ENCODE measurements at regions not wholly inside any gene's neighbourhood (a gene's known extent, or its start where the extent isn't known, plus 50 kb on each side); places are given as distances from the start of the nearest gene placed in this dataset.
A peak's percentile ranks its signal among the peaks of the same experiment; 100 is the strongest.

DNA sequence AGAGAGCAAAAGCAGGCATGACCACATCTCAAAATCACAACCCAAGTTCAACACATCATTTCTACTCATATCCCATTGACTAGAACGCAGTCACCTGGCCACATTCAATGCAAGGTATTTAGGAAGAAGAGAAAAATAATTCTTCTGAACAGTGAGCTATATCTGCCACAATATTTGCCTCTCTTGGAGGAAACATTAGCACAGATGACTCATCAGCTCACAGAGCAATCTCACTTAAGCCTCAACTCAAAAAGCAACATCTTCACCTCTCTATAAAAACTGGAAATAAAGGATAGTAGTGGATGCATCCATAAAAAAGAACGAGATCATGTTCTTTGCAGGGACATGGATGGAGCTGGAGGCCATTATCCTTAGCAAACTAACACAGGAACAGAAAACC, 143.9 kb upstream of the FMN2 start:
- no peak for DNase-seq (ENCODE audit: low read depth)
- TF ChIP-seq, protein P1, sequence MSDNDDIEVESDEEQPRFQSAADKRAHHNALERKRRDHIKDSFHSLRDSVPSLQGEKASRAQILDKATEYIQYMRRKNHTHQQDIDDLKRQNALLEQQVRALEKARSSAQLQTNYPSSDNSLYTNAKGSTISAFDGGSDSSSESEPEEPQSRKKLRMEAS (IDR thresholded peaks at IDR 0.05; ENCODE audit: low read depth, low read length) = no peak
- TF ChIP-seq, protein P2, sequence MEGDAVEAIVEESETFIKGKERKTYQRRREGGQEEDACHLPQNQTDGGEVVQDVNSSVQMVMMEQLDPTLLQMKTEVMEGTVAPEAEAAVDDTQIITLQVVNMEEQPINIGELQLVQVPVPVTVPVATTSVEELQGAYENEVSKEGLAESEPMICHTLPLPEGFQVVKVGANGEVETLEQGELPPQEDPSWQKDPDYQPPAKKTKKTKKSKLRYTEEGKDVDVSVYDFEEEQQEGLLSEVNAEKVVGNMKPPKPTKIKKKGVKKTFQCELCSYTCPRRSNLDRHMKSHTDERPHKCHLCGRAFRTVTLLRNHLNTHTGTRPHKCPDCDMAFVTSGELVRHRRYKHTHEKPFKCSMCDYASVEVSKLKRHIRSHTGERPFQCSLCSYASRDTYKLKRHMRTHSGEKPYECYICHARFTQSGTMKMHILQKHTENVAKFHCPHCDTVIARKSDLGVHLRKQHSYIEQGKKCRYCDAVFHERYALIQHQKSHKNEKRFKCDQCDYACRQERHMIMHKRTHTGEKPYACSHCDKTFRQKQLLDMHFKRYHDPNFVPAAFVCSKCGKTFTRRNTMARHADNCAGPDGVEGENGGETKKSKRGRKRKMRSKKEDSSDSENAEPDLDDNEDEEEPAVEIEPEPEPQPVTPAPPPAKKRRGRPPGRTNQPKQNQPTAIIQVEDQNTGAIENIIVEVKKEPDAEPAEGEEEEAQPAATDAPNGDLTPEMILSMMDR (IDR thresholded peaks at IDR 0.05; ENCODE audit: low read depth, low read length) = no peak
- TF ChIP-seq MYC (IDR thresholded peaks at IDR 0.05; ENCODE audit: low read depth, low read length) (no peak), POLR2A (IDR thresholded peaks at IDR 0.05; ENCODE audit: extremely low read depth, insufficient read length) (no peak)
- H3K4me3 ChIP-seq (ENCODE audit: low read depth, low read length) = no peak overlapping the region

DNA sequence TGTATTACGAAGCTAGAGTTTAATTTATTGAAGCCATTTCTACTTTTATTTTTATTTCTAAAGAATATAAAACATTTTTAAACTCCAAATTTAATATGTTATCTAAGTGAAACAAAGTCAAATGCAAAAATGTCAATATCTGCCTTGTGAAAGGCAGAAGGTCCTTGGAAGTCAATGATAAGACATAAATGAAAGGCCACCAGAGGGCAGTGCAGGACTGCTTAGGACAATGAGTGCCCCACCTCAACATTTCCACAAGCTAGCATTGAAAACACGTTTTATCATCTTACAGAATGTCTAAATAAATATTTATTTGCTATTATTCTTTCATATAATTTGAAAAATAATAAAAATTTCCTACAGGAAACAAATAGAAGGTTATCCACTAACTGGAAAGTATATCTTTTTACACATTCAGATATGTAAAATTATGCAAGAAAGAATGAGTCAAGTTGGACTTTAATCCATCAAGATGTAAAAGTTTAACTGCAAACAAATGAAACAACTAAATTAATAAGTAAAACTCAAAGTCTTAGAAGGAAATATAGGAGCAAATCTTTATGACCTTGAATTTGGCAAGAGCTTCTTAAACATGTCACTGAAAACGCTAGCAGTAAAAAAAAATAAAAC, 140.1 kb upstream of the FMN2 start:
- TF ChIP-seq POLR2A (IDR thresholded peaks at IDR 0.05; ENCODE audit: extremely low read depth, insufficient read length) (no peak), MYC (IDR thresholded peaks at IDR 0.05; ENCODE audit: low read depth, low read length) (no peak)
- TF ChIP-seq, protein P2 (IDR thresholded peaks at IDR 0.05; ENCODE audit: low read depth, low read length) = peak; percentile 50
- TF ChIP-seq, protein P1 (IDR thresholded peaks at IDR 0.05; ENCODE audit: low read depth, low read length) = no peak
- H3K4me3 ChIP-seq (ENCODE audit: low read depth, low read length) = no peak overlapping the region
- DNase-seq (ENCODE audit: low read depth) = peak; percentile 69

DNA sequence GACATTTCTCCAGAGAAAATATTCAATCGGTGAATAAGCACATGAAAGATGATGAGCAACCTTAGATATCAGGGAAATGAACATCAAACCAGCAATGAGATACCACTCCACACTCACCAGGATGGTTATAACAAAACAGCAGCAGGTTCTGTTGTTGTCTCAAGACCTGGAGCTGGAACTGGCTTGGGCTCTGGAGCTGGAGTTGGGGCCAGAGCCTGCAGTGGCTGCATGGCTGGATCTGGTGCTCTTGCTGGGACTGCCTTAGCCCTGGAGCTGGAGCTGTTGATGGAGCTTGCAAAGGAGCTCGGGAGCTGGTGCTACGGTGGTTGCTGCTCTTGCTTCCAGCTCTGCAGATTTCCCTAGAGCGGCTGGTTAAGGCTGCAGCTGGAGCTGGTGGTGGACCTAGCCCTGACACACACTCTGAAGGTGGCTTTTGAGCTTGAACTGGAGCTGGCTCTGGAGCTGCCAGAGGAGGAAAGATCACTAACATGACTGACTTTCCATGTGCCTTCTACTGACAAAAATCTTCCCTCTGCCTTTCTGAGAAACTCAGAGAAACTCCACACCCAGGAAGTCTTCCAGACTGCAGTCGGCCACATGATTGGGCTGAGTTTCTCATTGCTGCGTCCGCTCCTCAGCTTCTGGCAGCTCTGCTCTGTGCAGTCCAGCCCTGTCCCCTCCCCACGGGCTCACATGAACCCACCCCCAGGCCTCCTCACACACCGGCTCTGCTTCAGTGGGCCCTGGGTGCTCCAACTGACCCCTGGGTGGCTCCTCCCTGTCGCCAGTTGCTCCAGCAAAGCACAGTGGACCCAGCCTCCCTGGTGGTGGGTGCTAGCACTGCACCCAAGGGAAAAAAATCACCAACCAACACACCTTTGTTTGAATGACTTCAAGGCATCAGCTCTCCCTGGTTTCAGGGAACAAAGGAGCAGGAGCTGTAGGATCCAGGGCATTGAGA, 139.1 kb upstream of the FMN2 start:
- no peak overlapping the region for H3K4me3 ChIP-seq (ENCODE audit: low read depth, low read length)
- no peak for TF ChIP-seq MYC (IDR thresholded peaks at IDR 0.05; ENCODE audit: low read depth, low read length)
- TF ChIP-seq, protein P2 (IDR thresholded peaks at IDR 0.05; ENCODE audit: low read depth, low read length) = peak; percentile 35
- DNase-seq (ENCODE audit: low read depth) = peak; percentile 12

DNA sequence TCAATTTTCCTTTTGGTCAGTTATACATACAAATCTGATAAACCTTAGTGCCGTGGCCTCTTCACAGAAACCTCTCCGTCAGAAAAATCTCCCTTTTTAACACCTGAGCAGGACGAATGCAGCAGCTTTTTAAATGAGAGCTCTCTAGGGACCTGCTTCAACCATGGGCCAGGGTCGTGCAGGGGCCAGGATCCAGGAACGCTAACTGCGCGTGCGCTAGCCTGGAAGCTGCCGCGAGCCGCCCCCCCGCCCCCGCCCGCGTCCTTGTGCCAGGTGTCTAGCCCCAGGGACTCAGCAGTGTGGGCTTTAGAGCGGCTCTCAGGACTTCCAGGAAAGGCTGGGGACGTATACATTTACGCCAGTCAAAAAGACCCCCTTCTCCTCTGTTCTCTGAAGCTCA, 136.8 kb upstream of the FMN2 start:
- DNase-seq (ENCODE audit: low read depth) = no peak
- H3K4me3 ChIP-seq (ENCODE audit: low read depth, low read length) = no peak overlapping the region
- TF ChIP-seq MYC (IDR thresholded peaks at IDR 0.05; ENCODE audit: low read depth, low read length) (no peak), POLR2A (IDR thresholded peaks at IDR 0.05; ENCODE audit: extremely low read depth, insufficient read length) (no peak)
- TF ChIP-seq, protein P2 (IDR thresholded peaks at IDR 0.05; ENCODE audit: low read depth, low read length) = no peak
- TF ChIP-seq, protein P1 (IDR thresholded peaks at IDR 0.05; ENCODE audit: low read depth, low read length) = no peak

DNA sequence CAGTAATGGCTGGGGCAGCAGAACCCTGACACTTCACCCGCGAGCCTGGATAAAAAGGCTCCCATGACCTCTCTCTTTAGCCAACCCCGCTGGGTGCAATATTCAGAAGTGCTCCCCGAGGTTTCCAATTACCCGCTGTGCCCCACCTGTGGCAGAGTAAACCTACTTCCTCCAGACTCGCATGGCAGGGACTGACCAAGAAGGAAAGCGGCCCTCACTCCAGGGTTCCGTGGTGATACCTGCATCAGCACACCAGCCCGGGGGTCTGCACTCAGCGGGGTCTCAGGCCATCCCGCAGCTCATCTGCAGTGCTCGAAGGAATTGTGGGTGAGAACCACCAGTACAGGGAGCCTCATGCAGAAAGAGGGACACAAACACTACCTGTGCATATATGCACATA, 136.3 kb upstream of the FMN2 start:
- no peak for DNase-seq (ENCODE audit: low read depth)
- TF ChIP-seq, protein P2 (IDR thresholded peaks at IDR 0.05; ENCODE audit: low read depth, low read length) = no peak
- TF ChIP-seq POLR2A (IDR thresholded peaks at IDR 0.05; ENCODE audit: extremely low read depth, insufficient read length) (no peak), MYC (IDR thresholded peaks at IDR 0.05; ENCODE audit: low read depth, low read length) (no peak)
- TF ChIP-seq, protein P1 (IDR thresholded peaks at IDR 0.05; ENCODE audit: low read depth, low read length) = no peak
- no peak overlapping the region for H3K4me3 ChIP-seq (ENCODE audit: low read depth, low read length)
